Loucy (cell line): ENCODE measurements at regions not wholly inside any gene's neighbourhood (a gene's known extent, or its start where the extent isn't known, plus 50 kb on each side); places are given as distances from the start of the nearest gene placed in this dataset.

Experiments
- CTCF ChIP-seq: fragments of 200-600 bp; sonication (generic); conservative IDR thresholded peaks from 2 replicates; pipeline ENCODE4 v1.5.1; 2014; ENCODE audit warnings: mild to moderate bottlenecking, antibody characterized with exemption, low read length
- EZH2phosphoT487 ChIP-seq: fragments of 200-600 bp; IDR thresholded peaks from 2 replicates; pipeline ENCODE4 v1.6.1; 2018; ENCODE audit warnings: antibody characterized with exemption, mild to moderate bottlenecking, moderate library complexity, borderline replicate concordance

GRCh38 chr1:173367136-173367535, 110.0 kb upstream of the PRDX6 start:
- TF ChIP-seq CTCF: no peak
- no peak for TF ChIP-seq EZH2phosphoT487
